ENCODE measurements at regions not wholly inside any gene's neighbourhood (a gene's known extent, or its start where the extent isn't known, plus 50 kb on each side); places are given as distances from the start of the nearest gene placed in this dataset.

GRCh38 chr3:116806351-116806750 lies 96.8 kb downstream of the TUSC7 start (continued):
- no peak for TF ChIP-seq TCF7L2 (IDR thresholded peaks at IDR 0.05; ENCODE audit: low read depth, low read length)
- TF ChIP-seq CBX2 (IDR thresholded peaks at IDR 0.05; ENCODE audit: insufficient read depth, low read length, poor library complexity, severe bottlenecking), result no peak

- no peak for ATAC-seq
- H3K4me2 ChIP-seq (ENCODE audit: insufficient read depth, low read length), result no peak overlapping the region
- ChIA-PET POLR2A (no interaction called here), CTCF (ENCODE audit: low intra/inter-chr PET ratio) (no interaction called here)
- H3K4me1 ChIP-seq (replicated peaks in 1 of 2; ENCODE audit: control insufficient read depth in 2 of 2, insufficient read depth in 2 of 2, low read length in 2 of 2), result no peaks in the 10 kb centered on the region
- H3K79me2 ChIP-seq (ENCODE audit: control insufficient read depth, insufficient read depth, low read length), result no peaks in the 10 kb centered on the region
- H3K27ac ChIP-seq (ENCODE audit: extremely low read depth, low read depth, low read length), result no peak overlapping the region
- H3K36me3 ChIP-seq (ENCODE audit: control insufficient read depth, insufficient read depth, low read length), result no peaks in the 10 kb centered on the region
- no peak for TF ChIP-seq ZNF655 (CRISPR knock-in tag; IDR thresholded peaks at IDR 0.05)
- TF ChIP-seq LCOR (CRISPR knock-in tag; IDR thresholded peaks at IDR 0.05), result no peak
- no peak for TF ChIP-seq SAFB2 (IDR thresholded peaks at IDR 0.05; ENCODE audit: borderline replicate concordance, low read depth, low read length, severe bottlenecking)
- no peak for TF ChIP-seq MXD1 (CRISPR knock-in tag; IDR thresholded peaks at IDR 0.05; ENCODE audit: borderline replicate concordance, poor library complexity, severe bottlenecking)
- no peak for TF ChIP-seq TEAD2 (tag; IDR thresholded peaks at IDR 0.05)
- TF ChIP-seq SREBF1 (IDR thresholded peaks at IDR 0.05; ENCODE audit: borderline replicate concordance, low read depth, low read length), result no peak
- no peak for TF ChIP-seq FOXK2 (conservative IDR thresholded peaks at IDR 0.05 in 1 of 2, IDR thresholded peaks at IDR 0.05 in 1 of 2; ENCODE audit: low read depth in 2 of 2)
- no peak for TF ChIP-seq KDM4B (IDR thresholded peaks at IDR 0.05; ENCODE audit: borderline replicate concordance in 2 of 2, low read depth in 1 of 2)
- TF ChIP-seq MYBL2 (IDR thresholded peaks at IDR 0.05; ENCODE audit: low read depth), result no peak
- no peak for TF ChIP-seq MYBL2 (CRISPR knock-in tag; IDR thresholded peaks at IDR 0.05; ENCODE audit: borderline replicate concordance)
- no peak for TF ChIP-seq GABPB1 (CRISPR knock-in tag; IDR thresholded peaks at IDR 0.05)
- no peak for TF ChIP-seq ASH1L (IDR thresholded peaks at IDR 0.05; ENCODE audit: borderline replicate concordance, low read depth, partially characterized antibody)
- no peak for TF ChIP-seq ZNF717 (CRISPR knock-in tag; IDR thresholded peaks at IDR 0.05)
- no peak for TF ChIP-seq DPF2 (IDR thresholded peaks at IDR 0.05)
- no peak for TF ChIP-seq ZFX (CRISPR knock-in tag; IDR thresholded peaks at IDR 0.05)
- no peak for FAIRE-seq
- 0% methylated on average over 1 of the region's 1 CpG for WGBS (ENCODE audit: insufficient coverage, low coverage, missing lambda C conversion rate)
- no peak overlapping the region for H3K9ac ChIP-seq (ENCODE audit: insufficient read depth in 1 of 2, low read depth in 2 of 2, low read length in 2 of 2)
- intact Hi-C loops (cut with micrococcal nuclease), result no loop called here
- no peaks in the 10 kb centered on the region for H3K27me3 ChIP-seq (ENCODE audit: control insufficient read depth in 2 of 2, insufficient read depth in 2 of 2, low read length in 2 of 2)
- DNase-seq (ENCODE audit: extremely low read depth in 1 of 4, low spot score in 3 of 4), result no peak
- in situ Hi-C loops (cut with MboI), result no loop called here
- H3K9me1 ChIP-seq (ENCODE audit: control insufficient read depth, insufficient read depth, low read length), result no peaks in the 10 kb centered on the region
- BruUV-seq (replicated peaks), result no TSS peak
- H3K4me3 ChIP-seq, result no peak overlapping the region
- H4K20me1 ChIP-seq (replicated peaks; ENCODE audit: control insufficient read depth, insufficient read depth, low read length), result no peaks in the 10 kb centered on the region
- H2AFZ ChIP-seq (ENCODE audit: low read depth, low read length), result no peak overlapping the region
- H3K9me3 ChIP-seq (replicated peaks; ENCODE audit: control insufficient read depth, insufficient read depth, low read depth, low read length), result no peaks in the 10 kb centered on the region
These were observed 99.1 kb downstream of the TUSC7 start for GRCh38 chr3:116808725-116809124.

Data from K562 (cell line).